ENCODE measurements at regions not wholly inside any gene's neighbourhood (a gene's known extent, or its start where the extent isn't known, plus 50 kb on each side); places are given as distances from the start of the nearest gene placed in this dataset.
"Not testable (repeated sequence)": the region's sequence is repeated elsewhere in the genome, so short reads cannot be mapped to it uniquely, and the experiment has no call there.

DNA sequence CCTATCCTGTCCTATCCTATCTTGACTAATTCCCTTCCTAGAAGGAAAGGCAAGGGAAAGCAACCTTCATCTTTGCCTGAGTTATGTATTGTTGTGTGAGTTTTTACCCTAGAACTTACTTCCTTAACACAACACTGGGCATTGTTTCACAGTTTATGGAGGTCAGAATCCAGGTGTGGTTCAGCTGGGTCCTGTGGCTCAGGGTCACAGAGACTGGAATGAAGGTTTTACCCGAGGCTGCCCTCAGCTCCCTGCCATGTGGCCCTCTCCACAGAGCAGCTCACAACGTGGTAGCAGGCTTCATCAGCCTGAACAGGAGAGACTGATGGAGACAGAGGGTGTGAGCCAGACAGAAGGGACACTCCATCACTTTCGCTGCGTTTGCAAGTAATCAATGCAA lies 140.5 kb downstream of the FCRL5 start:
- H3K4me3 ChIP-seq (ENCODE audit: low read length) = no peak overlapping the region
- DNase-seq (ENCODE audit: low read depth, low spot score) = no peak

DNA sequence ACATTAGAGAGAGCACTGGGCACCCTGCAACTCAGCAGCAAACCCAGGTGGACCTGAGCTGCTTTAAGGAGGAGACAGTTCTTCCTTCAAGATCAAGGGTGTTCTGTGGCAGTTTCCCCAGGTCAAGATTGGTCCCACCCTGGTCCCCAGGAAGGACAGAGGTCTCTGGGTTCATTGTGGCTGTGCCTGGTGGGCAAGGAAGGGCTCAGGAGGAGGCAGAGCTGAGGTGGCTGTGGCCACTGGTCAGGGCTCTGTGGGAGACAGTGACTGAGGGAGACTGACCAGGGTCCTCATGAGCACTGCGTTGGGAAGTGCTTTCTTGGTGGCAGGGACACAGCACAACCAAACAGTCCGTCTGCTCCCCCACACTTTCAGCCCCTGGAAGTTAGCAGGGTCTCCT lies 141.3 kb downstream of the FCRL5 start:
- no peak overlapping the region for H3K4me3 ChIP-seq (ENCODE audit: low read length)
- no peak for DNase-seq (ENCODE audit: low read depth, low spot score)

DNA sequence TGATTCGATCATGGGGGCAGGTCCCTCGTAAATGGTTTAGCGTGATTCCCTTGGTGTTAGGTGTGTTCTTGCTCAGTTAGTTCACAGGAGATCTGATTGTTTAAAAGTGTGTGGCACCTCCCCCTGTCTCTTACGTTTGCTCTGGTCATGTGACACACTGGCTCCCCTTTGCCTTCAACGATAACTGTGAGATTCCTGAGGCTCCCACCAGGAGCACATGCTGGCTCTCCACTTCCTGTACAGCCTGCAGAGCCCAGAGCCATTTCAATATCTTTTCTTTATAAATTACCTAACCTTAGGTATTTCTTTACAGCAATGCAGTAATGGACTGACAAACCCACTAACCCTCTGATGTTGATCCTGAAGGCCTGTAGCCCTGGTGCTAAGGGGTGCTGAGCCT lies 141.9 kb downstream of the FCRL5 start:
- no peak for DNase-seq (ENCODE audit: low read depth, low spot score)
- no peak overlapping the region for H3K4me3 ChIP-seq (ENCODE audit: low read length)

GRCh38 chr1:157409927-157410326 lies 142.4 kb downstream of the FCRL5 start:
- H3K4me3 ChIP-seq (ENCODE audit: low read length) = no peak overlapping the region
- DNase-seq (ENCODE audit: low read depth, low spot score) = no peak

DNA sequence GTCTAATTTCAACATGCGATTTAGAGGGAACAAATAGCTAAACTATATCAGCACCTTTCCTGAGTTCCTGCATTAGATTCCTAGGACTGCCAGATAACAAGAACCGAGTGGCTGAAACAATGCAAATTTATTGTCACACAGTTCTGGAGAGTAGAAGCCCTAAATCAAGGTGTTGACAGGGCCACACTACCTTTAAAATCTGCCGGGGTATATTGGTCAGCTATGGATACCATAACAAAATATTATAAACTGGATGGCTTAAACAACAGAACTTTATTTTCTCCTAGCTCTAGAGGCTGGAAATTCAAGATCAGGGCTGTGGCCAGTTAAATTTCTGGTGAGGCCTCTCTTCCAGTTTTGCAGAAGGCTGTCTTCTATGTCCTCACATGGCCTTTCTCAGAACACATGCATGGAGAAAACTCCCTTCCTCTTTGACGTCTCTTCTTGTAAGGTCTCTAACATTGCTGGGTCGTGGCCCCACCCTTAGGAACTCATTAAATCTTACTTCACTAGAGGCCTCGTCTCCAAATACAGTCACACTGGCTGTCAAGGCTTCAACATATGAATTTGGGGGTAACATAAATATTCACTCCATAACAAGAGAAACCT lies 144.3 kb downstream of the FCRL5 start:
- no peak for DNase-seq (ENCODE audit: low read depth, low spot score)
- H3K4me3 ChIP-seq (ENCODE audit: low read length) = no peak overlapping the region

DNA sequence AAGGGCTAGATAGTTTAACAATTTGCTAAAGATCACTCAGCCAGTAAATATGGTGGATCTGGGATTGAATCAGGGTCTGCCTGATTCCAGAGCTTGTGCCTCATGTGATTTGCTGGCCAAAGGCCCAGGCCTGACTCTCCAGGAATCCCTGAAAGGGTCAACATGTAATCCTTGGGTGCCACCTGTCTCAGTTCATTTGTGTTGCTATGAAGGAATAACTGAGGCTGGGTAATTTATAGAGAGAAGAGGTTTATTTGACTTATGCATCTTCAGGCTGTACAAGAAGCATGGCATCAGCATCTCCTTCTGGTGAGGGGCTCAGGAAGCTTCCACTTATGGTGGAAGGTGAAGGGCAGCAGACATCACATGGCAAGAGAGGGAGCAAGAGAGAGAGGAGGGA lies 144.9 kb downstream of the FCRL5 start:
- DNase-seq (ENCODE audit: low read depth, low spot score) = no peak

GRCh38 chr1:157405662-157406061 lies 146.7 kb downstream of the FCRL5 start:
- no peak overlapping the region for H3K4me3 ChIP-seq (ENCODE audit: low read length)
- DNase-seq (ENCODE audit: low read depth, low spot score) = no peak

More for the DNA sequence above, 144.9 kb downstream of the FCRL5 start:
- no peak overlapping the region for H3K4me3 ChIP-seq (ENCODE audit: low read length)

GRCh38 chr1:157404614-157405013 lies 147.7 kb downstream of the FCRL5 start:
- no peak for DNase-seq (ENCODE audit: low read depth, low spot score)
- no peak overlapping the region for H3K4me3 ChIP-seq (ENCODE audit: low read length)

GRCh38 chr1:157404063-157404501 lies 148.2 kb downstream of the FCRL5 start:
- H3K4me3 ChIP-seq (ENCODE audit: low read length) = no peak overlapping the region
- DNase-seq (ENCODE audit: low read depth, low spot score) = no peak

DNA sequence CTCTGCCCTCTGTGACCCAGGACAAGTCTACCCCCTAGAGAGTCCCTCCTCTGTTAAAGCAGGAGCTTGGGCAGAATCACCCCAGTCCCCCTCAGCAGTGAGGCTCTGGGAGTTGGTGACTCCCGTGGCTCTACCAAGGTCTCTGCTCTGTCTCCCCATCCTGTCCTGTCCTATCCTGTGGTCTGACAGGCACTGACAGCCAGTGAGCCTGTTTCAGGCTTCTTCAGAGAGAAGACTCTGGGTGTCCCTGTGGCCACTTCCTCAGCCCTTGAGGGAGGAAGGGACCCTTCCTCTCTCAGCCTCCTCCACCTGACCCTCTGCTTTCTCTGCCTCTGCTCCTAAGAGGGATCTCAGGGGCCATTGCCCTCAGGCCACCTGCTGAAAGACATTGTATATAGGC lies 148.7 kb downstream of the FCRL5 start:
- DNase-seq (ENCODE audit: low read depth, low spot score) = no peak
- no peak overlapping the region for H3K4me3 ChIP-seq (ENCODE audit: low read length)

DNA sequence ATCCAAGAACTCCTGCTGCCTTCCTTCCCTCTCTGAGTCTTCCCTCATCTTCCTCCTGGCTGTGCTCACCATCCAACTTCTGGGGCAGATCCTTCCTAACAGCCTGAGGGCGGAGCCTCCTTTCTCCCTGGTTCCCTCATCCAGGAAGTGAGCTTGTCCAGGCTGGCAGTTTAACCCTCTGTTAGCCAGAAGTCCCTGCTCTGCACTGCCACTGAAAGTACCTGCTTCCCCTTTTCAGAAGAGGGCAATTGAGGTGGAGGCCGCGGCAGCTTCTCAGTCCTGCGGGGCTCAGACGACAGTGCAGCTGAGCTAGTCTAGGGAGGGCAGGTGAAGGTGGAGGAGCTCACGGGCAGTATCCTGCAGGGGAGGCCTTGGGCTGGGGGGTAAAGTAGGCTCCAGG lies 149.1 kb downstream of the FCRL5 start:
- no peak overlapping the region for H3K4me3 ChIP-seq (ENCODE audit: low read length)
- DNase-seq (ENCODE audit: low read depth, low spot score) = no peak

- H3K4me3 ChIP-seq (ENCODE audit: low read length) = no peak overlapping the region
- no peak for DNase-seq (ENCODE audit: low read depth, low spot score)
Measured at GRCh38 chr1:157400766-157401165, 151.5 kb downstream of the FCRL5 start.

DNA sequence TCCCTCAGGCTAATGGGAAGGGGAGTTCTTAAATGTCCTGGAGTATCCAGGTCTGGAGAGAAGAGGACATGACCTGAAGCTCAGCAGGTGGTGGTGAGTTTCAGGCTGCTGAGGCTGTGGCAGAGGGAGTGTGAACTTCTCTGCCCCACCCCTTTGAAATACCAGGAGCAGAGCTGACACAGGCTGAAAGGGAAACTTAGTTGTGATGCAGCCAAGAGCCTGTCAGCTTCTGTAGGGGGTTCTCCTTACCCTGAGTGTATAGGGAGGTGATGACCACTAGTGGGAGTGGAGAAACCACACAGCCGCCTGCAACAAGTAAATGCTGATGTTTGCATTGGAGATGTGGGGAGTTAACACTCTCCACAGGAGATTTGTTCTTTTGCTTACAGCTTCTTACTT lies 152.3 kb downstream of the FCRL5 start:
- DNase-seq (ENCODE audit: low read depth, low spot score) = no peak
- no peak overlapping the region for H3K4me3 ChIP-seq (ENCODE audit: low read length)

- DNase-seq (ENCODE audit: low read depth, low spot score) = no peak
- no peak overlapping the region for H3K4me3 ChIP-seq (ENCODE audit: low read length)
Measured at GRCh38 chr1:157399343-157399983, 152.9 kb downstream of the FCRL5 start.

- H3K4me3 ChIP-seq (ENCODE audit: low read length) = no peak overlapping the region
- DNase-seq (ENCODE audit: low read depth, low spot score) = no peak
Measured at GRCh38 chr1:157390651-157391050, 161.7 kb downstream of the FCRL5 start.

DNA sequence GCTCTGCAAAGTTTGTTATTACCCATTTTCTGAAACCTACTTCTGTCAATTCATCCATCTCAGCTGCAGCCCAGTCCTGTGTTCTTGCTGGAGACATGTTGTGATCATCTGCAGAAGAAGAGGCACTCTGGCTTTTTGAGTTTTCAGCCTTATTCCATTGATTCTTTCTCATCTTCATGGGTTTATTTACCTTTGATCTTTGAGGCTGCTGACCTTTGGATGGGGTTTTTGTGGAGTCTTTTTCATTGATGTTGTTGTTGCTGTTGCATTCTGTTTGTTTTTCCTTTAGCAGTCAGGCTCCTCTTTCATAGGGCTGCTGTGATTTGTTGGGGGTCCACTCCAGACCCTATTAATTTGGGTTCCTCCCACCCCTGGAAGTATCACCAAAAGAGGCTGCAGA lies 164.3 kb downstream of the FCRL5 start:
- H3K4me3 ChIP-seq (ENCODE audit: low read length) = no peak overlapping the region
- DNase-seq (ENCODE audit: low read depth, low spot score) = no peak

DNA sequence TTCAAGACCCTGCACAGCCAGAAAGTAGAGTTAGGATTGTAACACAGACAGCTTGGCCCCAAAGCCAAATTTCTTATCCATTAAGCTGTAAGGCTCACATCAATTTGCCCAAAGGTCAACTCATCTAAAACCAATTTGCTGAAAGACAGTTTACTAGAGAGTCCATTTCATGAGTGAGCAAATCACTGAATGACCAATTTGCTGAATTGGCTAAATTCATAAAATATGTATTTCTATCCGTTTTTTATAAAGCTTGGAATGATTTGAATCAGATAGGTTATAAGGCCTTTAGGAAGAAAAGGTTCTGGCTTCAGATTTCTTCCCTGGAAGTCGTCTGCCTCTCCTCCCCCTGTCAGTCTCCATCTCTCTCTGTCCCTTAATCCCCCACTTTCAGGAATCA lies 168.1 kb downstream of the FCRL5 start:
- DNase-seq (ENCODE audit: low read depth, low spot score) = no peak
- no peak overlapping the region for H3K4me3 ChIP-seq (ENCODE audit: low read length)

DNA sequence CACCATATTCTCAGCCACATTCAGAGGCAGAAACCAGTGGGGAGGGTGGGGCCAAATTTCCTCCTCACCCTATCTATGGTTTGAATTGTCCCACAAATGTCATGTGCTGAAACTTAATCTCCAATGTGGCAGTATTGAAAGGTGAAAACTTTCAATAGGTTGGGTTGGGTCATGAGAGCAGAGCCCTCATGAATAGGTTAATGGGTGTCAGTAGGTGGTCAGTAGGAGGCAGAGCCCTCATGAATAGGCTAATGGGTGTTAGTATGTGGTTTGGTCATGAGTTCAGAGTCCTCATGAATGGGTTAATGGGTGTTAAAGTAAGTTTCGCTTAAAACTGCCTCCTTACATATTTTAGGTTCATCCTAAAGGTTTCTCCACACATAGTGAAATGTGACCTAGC lies 170.0 kb downstream of the FCRL5 start:
- no peak overlapping the region for H3K4me3 ChIP-seq (ENCODE audit: low read length)
- no peak for DNase-seq (ENCODE audit: low read depth, low spot score)

- H3K4me3 ChIP-seq (ENCODE audit: low read length) = no peak overlapping the region
- peak; percentile 35 for DNase-seq (ENCODE audit: low read depth, low spot score)
Measured at GRCh38 chr1:157380523-157380922, 171.8 kb downstream of the FCRL5 start.

GRCh38 chr1:157377280-157377713 lies 175.0 kb downstream of the FCRL5 start:
- H3K4me3 ChIP-seq (ENCODE audit: low read length) = not testable (repeated sequence)
- DNase-seq (ENCODE audit: low read depth, low spot score) = peak; percentile 15

DNA sequence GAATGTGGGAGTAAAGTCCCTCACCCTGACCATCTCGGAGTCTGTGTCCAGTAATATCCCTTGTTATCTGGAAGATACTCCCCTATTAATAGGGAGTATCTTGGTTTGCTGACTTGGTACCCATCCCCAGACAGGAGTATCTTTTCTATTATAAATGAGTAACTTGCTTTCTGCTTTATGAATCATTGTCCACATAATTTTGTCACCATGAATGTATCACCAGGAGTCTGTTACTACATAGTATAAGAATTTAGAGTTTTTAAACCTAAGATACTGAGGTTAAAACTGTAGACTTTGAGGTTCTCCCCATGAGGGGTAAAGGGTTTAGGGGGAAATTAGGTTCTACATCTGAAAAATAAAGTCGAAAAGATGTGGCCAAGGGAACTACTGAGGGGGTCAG lies 175.6 kb downstream of the FCRL5 start:
- no peak for DNase-seq (ENCODE audit: low read depth, low spot score)
- no peak overlapping the region for H3K4me3 ChIP-seq (ENCODE audit: low read length)

All from Jurkat, Clone E6-1 (cell line).